Endothelial cell of hepatic sinusoid (primary cell): ENCODE measurements at regions not wholly inside any gene's neighbourhood (a gene's known extent, or its start where the extent isn't known, plus 50 kb on each side); places are given as distances from the start of the nearest gene placed in this dataset.

Experiments
- in situ Hi-C: cut with HindIII; loops from 2 replicates; pipeline ENCODE4 v1.10.0; 2017; ENCODE audit warnings: low sequenced_read_pairs

DNA sequence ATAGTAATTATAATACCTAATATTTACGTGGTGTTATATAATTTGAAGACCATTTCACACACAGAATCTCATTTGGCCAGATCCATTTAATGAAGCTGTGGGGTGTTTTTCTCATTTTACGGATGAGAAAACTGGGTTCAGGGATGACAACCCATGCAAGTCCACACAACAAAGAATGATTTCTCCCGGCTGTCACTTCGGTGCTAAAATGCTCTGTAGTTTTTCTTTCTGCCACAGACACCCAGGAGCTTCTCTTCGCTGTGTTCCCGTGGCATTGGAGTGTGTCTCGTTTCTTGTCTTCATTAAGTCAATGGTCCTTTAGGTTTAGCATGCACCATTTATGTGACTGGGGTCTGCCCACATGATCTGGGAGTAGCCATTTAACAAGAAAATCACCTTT, 308.5 kb downstream of the ENC1 start:
- in situ Hi-C loops: no loop called here

- in situ Hi-C loops: no loop called here
Observed at GRCh38 chr5:74328221-74328630, 312.3 kb downstream of the ENC1 start.

DNA sequence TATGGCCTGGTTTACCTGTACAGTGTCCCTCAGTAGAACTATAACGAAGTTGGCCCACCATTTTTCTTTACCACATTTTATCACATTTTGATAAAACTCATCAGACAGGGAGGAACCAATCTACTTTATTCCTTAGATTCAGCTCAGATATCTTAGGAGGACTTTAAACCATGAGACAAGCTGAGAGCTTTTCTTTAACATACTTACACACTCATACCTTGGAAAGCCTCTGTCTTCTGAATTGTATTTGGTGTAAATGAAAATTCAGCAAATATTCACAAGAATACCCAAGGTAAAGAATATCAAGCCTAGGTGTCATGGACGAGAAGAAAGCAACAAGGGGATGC, 313.2 kb downstream of the ENC1 start:
- in situ Hi-C loops: no loop called here

DNA sequence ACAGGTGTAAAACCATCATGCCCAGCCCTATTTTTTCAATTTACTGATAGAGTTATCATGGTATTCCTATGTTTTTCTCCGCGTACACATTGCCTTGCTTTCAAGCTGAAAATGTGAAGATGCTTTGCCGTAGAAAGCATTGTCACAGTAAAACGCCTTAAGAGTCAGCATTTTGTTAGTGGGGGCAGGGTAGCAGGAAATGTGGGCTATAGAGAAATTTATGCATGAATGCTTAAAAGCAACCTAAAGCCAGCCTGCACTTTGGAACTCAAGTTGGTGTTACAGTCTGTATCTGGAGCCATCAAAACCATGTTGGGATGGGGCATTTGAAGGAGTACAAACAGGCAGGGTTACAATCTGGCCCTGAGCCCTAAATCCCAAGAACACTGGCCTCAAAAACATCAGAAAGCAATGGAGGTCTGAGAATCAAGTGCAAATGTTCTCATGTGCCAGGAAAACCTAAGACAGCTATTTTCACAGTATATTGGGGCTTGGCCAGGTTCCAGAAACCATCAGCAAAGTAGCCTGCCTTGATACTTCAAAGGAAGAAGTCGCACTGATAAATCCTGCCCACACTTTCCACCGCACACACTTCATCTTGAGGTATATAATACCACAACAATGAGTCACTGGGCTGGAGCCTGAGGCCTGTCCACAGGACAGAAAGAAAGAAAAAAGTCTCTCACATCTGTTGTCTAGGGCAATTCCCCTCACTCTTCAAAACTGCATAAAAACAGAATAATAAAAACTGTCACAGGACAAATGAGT, 313.8 kb downstream of the ENC1 start:
- in situ Hi-C loops: no loop called here

- in situ Hi-C loops: no loop called here
Observed at GRCh38 chr5:74325866-74326265, 314.7 kb downstream of the ENC1 start.

DNA sequence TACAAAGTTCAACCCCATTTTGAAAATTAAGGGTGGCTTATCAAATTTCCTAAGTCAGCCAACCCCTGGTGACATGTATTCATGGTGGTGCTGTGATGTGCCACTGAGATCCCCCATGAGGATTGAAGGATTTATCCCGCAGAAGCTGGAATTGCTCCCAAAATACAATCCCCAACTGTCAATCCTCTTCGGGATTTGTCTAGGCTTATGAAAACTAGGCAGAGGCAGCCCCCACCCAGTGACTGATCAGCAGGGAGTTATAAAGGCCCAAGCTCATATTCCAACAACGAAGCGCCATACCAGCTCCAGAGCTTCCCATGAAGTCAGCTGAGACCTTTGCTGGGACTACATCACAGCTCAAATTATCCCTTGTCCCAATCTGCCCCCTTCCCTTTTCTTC, 316.0 kb downstream of the ENC1 start:
- in situ Hi-C loops: no loop called here

DNA sequence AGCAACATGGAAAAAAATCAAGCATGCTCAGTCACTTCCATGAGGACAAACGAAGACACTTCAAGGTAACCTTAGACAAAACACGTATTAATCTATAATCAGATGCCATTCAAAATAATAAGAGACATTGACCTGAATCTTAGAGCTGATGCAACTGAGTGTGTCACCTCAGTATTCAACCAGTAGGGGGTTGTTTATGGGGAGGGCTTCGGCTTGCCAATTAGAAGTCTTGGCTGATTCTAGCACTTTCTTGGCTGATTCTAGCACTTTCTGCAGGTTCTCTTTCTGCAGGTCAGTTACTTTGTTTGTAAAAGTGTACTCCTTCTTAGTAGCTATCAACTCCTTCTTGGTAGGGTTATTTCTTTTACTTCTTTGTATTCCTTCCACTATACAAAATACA, 317.6 kb downstream of the ENC1 start:
- in situ Hi-C loops: no loop called here

- in situ Hi-C loops: no loop called here
Observed at GRCh38 chr5:74322191-74322590, 318.3 kb downstream of the ENC1 start.

DNA sequence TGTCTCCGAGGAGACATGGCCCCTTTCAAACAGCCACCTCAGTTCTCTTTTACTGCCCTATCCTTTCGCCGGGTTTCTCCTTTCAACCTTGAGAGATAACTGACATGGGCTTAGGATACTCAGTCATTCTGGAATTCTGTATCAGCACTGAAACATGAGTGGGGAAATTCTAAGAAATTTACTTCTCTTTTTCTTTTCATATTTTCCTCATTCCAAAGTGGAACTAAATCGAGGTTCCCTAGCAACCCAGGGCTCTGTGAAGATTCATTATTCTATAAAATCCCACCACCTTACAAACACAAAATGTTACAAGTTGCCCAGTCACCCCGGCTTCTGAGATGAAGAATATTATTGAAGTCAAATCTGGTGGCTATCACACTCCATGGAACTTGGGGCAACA, 319.2 kb downstream of the ENC1 start:
- in situ Hi-C loops: no loop called here

DNA sequence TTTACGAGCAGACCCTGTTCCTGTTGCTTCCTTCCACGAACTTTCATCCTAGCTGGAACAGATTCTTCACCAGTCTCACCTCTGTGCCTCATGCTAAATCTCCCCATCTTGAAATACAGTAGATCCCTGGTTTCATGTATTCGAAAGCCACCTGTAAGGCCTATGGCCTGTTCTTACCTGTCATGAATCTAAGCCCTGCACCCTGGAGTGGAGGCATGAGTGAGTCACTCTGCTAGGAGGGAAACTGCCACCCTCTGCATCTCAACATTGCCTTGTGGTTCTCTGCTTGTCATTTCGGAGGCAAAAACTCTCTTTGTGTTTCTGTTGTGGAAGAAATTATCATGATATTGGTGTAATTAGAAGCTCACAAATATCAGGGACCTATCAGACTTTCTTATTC, 320.0 kb downstream of the ENC1 start:
- in situ Hi-C loops: no loop called here

GRCh38 chr5:74319076-74319475, 321.5 kb downstream of the ENC1 start:
- in situ Hi-C loops: no loop called here

DNA sequence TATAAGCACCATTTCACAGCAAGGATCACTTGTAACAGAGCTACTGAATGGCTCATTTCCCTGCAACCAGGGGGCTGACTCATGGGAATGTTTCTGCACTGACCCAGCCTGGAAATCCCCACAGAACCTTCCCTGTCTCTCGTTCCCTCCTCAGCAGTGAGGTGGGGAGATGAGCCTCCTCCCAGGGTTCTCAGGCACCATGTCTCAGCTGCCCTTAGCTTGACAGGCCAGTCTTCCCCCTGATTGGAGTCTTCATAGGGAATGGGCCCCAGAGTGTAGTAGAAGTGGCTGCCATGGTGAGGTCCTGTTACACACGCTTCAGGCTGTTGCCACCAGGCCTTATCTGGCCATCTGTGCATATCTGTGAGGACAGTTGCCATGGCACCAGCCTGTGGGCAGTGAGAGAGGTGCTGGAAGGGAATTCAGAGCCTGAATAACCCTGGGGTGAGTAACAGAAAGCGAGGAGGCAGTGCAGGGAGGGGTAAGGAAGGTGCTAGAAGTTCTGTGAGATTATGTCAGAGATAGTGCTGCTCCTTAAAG, 324.4 kb downstream of the ENC1 start:
- in situ Hi-C loops: no loop called here

DNA sequence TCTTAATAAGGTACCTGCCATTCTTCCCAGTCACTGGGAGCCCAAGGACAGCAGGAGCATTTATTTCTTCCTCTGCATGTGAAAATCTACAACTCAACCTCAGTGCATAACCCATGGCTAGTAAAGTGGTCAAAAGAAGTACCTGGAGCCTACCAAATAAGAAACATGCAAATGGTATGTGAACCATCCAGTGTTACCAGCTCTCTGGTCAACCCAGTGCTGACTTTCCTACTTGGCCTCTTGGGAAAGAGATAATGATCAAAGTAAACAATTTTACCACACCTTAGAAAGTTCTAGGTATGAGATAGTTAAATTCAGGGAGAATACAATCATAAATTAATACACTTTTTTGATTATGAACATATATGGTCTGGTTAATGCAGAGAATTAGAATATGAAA, 325.6 kb downstream of the ENC1 start:
- in situ Hi-C loops: no loop called here

GRCh38 chr5:74313896-74314295, 326.6 kb downstream of the ENC1 start:
- in situ Hi-C loops: no loop called here

GRCh38 chr5:74312746-74313145, 327.8 kb downstream of the ENC1 start:
- in situ Hi-C loops: no loop called here

GRCh38 chr5:74311961-74312360, 328.6 kb downstream of the ENC1 start:
- in situ Hi-C loops: no loop called here

DNA sequence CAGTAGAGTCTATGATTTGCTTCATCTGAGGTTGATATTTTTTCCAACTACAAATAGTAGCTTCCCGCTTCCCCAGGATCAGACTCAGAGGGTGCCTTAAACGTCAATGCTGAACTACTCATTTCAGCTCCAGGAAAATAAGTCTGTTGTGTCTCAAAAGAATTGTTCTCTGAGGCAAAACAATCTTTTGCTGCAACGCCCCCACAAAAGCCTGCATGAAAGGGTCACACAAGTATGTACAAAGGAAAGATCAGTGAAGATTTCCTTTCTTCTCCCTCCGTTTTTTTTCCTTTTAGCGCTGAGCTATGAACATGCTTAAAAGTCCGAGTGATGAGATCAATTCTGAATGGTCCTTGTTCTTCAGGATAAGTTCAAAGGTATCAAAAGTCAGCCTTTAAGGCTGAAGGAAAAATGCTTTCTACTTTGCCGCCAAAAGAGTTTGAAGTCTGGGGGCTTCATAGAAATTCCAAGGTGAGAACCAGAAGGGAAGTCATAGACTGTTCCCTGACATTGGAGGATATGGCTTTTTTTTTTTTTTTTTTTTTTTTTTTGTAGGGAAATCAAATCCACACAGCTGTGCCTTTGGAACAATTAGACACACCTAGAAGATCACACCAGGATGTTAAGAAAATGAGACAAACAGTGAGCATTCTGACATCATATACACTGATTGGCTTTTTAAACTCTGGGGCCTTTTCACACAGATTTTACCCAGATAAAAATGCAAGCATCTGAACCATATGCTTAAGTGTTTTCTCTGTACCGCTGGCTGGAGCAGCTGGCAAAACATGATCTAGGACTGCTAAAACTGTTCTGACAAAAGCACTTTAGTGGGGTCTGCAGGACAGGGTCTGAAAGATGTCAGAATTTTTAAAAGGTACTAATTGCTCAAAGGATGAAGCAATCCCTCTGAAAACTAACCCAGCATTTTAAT, 329.3 kb downstream of the ENC1 start:
- in situ Hi-C loops: no loop called here

DNA sequence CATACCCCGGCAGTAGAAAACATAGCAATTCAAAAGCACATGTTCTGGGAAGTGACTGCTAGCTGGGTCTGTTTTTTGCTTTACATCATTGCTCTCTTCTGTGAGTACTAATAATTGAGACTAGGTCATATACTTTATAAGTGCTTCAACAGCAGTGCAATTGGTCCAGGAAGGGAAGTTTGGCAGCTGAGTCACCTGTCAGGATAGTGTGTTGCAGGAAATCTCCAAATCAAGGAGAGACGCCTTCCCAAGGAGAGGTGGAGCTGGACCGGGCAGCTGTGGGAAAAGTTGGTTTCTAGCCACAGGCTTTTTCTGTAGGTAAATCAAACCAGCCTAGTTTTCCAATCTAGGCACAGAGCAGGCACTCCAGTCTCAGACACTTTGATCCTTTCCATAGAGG, 330.1 kb downstream of the ENC1 start:
- in situ Hi-C loops: no loop called here

GRCh38 chr5:74309050-74309449, 331.5 kb downstream of the ENC1 start:
- in situ Hi-C loops: no loop called here

- in situ Hi-C loops: no loop called here
Observed at GRCh38 chr5:74306845-74307244, 333.7 kb downstream of the ENC1 start.

DNA sequence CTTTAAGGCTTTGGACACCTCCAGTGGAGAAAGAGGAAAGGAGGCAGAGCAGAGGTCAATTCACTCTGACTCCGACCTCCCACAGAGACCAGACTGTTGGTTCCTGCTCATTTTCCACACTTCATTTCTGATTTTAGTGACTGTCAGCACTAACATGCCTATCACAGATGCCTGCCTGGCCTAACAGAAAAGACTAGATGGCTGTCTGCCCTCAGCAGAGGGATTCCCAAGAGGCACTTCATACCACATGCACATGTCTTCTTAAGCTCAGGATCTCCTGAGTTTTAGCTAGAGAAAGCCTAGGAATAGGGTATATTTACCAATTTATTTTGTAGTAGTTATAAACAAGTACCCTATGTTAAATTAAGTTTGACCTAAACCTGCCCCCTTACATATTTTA, 336.0 kb downstream of the ENC1 start:
- in situ Hi-C loops: no loop called here

DNA sequence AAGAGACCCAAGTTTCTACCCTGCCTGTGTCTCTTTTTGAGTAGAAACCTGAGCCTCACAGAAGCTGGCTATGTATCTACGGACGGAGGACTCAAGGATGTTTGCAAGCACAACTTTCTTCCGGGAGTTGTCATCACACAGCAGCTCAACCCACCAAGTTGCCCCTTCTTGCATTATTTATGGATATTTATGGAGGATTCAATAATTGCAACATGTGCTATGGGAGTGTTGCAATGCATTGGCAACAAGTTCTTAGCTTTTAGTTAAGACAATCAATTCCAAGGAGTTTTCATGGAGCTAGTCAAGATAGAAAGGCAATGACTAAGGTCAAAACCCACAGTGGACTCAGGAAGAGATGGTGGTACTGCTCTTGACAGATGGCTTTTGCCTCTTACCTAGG, 336.9 kb downstream of the ENC1 start:
- in situ Hi-C loops: no loop called here
